ENCODE measurements at regions not wholly inside any gene's neighbourhood (a gene's known extent, or its start where the extent isn't known, plus 50 kb on each side); places are given as distances from the start of the nearest gene placed in this dataset.

GRCh38 chr13:86660090-86660489 lies 860.9 kb upstream of the SLITRK6 start:
- TF ChIP-seq REST (IDR thresholded peaks at IDR 0.05; ENCODE audit: insufficient read depth in 1 of 2, low read depth in 2 of 2, low read length in 2 of 2) (no peak), SIN3A (IDR thresholded peaks at IDR 0.05; ENCODE audit: borderline replicate concordance, insufficient read depth, low read length) (no peak), POLR2AphosphoS5 (IDR thresholded peaks at IDR 0.05; ENCODE audit: low read depth, low read length) (no peak), FOXP2 (optimal IDR thresholded peaks at IDR 0.05; ENCODE audit: borderline replicate concordance, extremely low read depth, extremely low read length, insufficient read depth) (no peak), TAF1 (IDR thresholded peaks at IDR 0.05; ENCODE audit: borderline replicate concordance, insufficient read depth, low read length) (no peak)

- TF ChIP-seq SIN3A (IDR thresholded peaks at IDR 0.05; ENCODE audit: borderline replicate concordance, insufficient read depth, low read length), result no peak
- no peak for TF ChIP-seq REST (IDR thresholded peaks at IDR 0.05; ENCODE audit: insufficient read depth in 1 of 2, low read depth in 2 of 2, low read length in 2 of 2)
- TF ChIP-seq TAF1 (IDR thresholded peaks at IDR 0.05; ENCODE audit: borderline replicate concordance, insufficient read depth, low read length), result no peak
- TF ChIP-seq POLR2AphosphoS5 (IDR thresholded peaks at IDR 0.05; ENCODE audit: low read depth, low read length), result no peak
- no peak for TF ChIP-seq FOXP2 (optimal IDR thresholded peaks at IDR 0.05; ENCODE audit: borderline replicate concordance, extremely low read depth, extremely low read length, insufficient read depth)
Measured at GRCh38 chr13:86665842-86666241, 866.6 kb upstream of the SLITRK6 start.

GRCh38 chr13:86673931-86674431 lies 874.8 kb upstream of the SLITRK6 start:
- TF ChIP-seq POLR2AphosphoS5 (IDR thresholded peaks at IDR 0.05; ENCODE audit: low read depth, low read length) (no peak), SIN3A (IDR thresholded peaks at IDR 0.05; ENCODE audit: borderline replicate concordance, insufficient read depth, low read length) (no peak), FOXP2 (optimal IDR thresholded peaks at IDR 0.05; ENCODE audit: borderline replicate concordance, extremely low read depth, extremely low read length, insufficient read depth) (no peak), TAF1 (IDR thresholded peaks at IDR 0.05; ENCODE audit: borderline replicate concordance, insufficient read depth, low read length) (no peak), REST (IDR thresholded peaks at IDR 0.05; ENCODE audit: insufficient read depth in 1 of 2, low read depth in 2 of 2, low read length in 2 of 2) (no peak)

- TF ChIP-seq POLR2AphosphoS5 (IDR thresholded peaks at IDR 0.05; ENCODE audit: low read depth, low read length) (no peak), REST (IDR thresholded peaks at IDR 0.05; ENCODE audit: insufficient read depth in 1 of 2, low read depth in 2 of 2, low read length in 2 of 2) (no peak), FOXP2 (optimal IDR thresholded peaks at IDR 0.05; ENCODE audit: borderline replicate concordance, extremely low read depth, extremely low read length, insufficient read depth) (no peak), TAF1 (IDR thresholded peaks at IDR 0.05; ENCODE audit: borderline replicate concordance, insufficient read depth, low read length) (no peak), SIN3A (IDR thresholded peaks at IDR 0.05; ENCODE audit: borderline replicate concordance, insufficient read depth, low read length) (no peak)
Measured at GRCh38 chr13:86681223-86681622, 882.0 kb upstream of the SLITRK6 start.

- TF ChIP-seq FOXP2 (optimal IDR thresholded peaks at IDR 0.05; ENCODE audit: borderline replicate concordance, extremely low read depth, extremely low read length, insufficient read depth) (no peak), POLR2AphosphoS5 (IDR thresholded peaks at IDR 0.05; ENCODE audit: low read depth, low read length) (no peak), SIN3A (IDR thresholded peaks at IDR 0.05; ENCODE audit: borderline replicate concordance, insufficient read depth, low read length) (no peak), TAF1 (IDR thresholded peaks at IDR 0.05; ENCODE audit: borderline replicate concordance, insufficient read depth, low read length) (no peak), REST (IDR thresholded peaks at IDR 0.05; ENCODE audit: insufficient read depth in 1 of 2, low read depth in 2 of 2, low read length in 2 of 2) (no peak)
Measured at GRCh38 chr13:86684402-86684801, 885.2 kb upstream of the SLITRK6 start.
